Endometrium (tissue), 2 donors: ENCODE measurements at regions not wholly inside any gene's neighbourhood (a gene's known extent, or its start where the extent isn't known, plus 50 kb on each side); places are given as distances from the start of the nearest gene placed in this dataset.
"Not testable (repeated sequence)": the region's sequence is repeated elsewhere in the genome, so short reads cannot be mapped to it uniquely, and the experiment has no call there.

ENCODE experiments used
- FAIRE-seq: peaks from 2 replicates; lab custom pipeline; 2012; peaks lifted over from hg19 to GRCh38; lab: Jason Lieb, UNC
- donor health status: control.
- donor health status: control.

DNA sequence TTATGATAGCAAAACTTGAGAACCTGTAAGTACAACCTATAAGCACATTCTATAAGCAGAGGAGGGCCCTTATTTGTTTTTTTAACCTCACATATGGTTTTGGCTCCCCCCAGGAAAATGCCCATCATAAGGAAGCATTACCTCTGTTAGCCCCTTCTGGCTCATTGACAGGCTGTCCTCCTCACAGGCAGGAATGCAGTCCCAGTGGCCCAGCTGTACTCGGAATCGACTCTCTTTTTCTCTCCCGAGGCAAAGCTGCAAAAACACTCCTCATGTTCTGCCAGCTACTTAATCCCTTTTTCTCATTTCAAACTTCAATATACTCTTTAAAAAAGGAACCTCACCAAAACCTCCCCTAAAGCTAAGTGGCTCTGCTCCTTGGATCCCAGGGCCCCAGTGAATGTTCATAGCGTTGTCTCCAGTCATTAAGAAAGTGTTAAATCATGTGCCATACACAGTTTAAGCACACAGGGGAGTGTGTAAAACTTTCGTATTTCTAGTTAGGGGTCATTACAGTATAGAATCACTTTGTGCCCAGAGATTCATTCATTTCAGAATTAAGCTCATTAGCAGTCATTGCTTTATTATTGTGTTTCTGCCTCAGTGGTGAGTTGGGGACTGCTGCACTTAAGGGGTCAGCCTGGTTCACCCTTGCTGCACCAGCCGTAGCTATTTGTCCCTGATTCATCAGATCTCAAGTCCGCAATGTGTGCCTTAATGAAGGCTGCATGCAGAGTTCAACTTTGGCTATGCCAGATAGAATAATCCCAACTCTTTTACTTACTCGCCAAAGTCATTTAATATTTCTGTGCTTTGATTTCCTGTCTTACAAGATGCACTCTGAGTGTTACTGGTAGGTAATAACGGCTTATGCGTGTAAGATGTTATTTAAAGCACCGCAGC lies 57.6 kb downstream of the JRKL start:
- FAIRE-seq: no peak

- FAIRE-seq: no peak
Measured at GRCh38 chr11:96448225-96448624, 58.4 kb downstream of the JRKL start.

- no peak for FAIRE-seq
Measured at GRCh38 chr11:96456111-96456510, 66.3 kb downstream of the JRKL start.

DNA sequence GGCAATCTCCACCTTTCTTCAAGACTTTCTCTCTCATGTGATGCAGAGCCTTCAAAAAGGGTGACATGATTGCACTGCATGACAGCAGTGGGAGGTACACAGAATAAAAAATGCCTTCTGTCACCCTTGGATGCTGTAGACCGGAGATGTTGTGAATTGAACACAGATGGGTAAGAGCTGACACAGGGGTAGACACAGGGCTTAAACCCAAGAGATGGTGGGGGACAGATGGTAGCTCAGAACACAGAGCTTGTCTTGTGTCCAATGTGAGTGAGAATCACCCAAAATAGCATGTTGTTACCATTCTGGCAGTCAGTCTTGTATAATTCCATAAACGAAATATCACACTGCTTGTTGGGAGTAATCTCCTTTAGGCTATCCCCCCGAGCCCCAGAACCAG lies 69.9 kb downstream of the JRKL start:
- FAIRE-seq: no peak

- no peak for FAIRE-seq
Measured at GRCh38 chr11:96461871-96462270, 72.1 kb downstream of the JRKL start.

GRCh38 chr11:96464700-96465307 lies 75.0 kb downstream of the JRKL start:
- FAIRE-seq: peak; percentile 93

- FAIRE-seq: no peak
Measured at GRCh38 chr11:96465512-96465911, 75.7 kb downstream of the JRKL start.

GRCh38 chr11:96466607-96467006 lies 76.8 kb downstream of the JRKL start:
- FAIRE-seq: no peak

DNA sequence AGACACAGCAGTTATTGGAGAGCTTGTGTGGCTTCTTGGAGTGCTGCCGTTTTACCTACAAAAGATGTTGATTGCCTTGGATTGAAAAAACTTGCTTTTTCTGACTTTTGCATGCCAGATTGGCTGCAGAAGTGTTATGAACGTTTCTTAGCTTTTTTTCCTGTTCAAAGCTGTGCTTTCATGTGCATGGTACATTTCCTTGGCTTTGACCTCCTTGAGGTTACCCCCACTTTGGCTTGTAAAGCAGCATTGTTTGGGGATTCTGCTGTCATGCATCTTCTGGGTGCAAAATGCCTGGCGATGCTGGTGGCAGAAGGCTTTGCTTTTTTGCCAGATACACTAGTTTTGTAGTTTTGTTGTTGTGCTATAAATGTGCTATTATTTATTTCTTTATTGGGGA lies 80.0 kb downstream of the JRKL start:
- FAIRE-seq: no peak

GRCh38 chr11:96470521-96470920 lies 80.7 kb downstream of the JRKL start:
- FAIRE-seq: no peak

DNA sequence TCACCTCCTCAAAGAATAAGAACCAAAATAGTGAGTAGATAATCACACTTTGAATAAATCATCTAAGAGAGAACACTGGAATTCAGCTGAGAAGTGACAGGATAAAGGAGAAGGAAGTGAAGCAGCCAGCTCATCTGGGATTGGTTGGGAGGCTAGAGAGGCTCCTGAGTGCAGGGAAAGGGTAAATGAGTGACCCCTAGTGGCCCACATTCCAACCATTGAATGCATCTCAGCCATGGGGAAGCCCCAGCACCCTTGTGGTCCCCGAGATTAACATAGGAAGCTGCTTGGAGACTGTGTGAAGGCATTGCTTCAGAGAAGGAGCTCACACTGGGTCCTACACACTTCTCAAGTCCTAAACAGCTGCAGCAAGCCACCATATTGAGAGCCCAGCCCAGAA lies 82.3 kb downstream of the JRKL start:
- FAIRE-seq: no peak

GRCh38 chr11:96474263-96474662 lies 84.5 kb downstream of the JRKL start:
- FAIRE-seq: no peak

GRCh38 chr11:96481204-96481603 lies 91.4 kb downstream of the JRKL start:
- no peak for FAIRE-seq

DNA sequence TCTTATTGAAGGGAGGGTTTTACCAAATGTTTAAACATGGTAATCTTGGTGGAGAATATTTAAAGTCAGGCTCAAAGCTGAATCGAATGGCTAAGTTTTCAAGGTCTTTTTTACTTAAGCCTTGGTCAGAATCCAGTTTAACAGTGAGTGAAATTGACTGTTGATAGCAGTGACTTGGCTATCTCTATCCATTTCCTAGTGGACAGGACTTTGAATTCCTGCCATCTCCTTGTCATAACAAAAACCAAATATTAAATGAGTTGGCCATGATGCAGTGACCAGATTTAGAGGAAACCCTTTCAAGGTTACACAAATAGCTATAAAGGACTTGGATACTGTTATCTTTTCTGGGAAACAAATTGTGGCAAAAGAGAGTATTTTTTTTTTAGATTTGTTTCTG lies 92.0 kb downstream of the JRKL start:
- FAIRE-seq: no peak

- FAIRE-seq: no peak
Measured at GRCh38 chr11:96482193-96482592, 92.4 kb downstream of the JRKL start.

DNA sequence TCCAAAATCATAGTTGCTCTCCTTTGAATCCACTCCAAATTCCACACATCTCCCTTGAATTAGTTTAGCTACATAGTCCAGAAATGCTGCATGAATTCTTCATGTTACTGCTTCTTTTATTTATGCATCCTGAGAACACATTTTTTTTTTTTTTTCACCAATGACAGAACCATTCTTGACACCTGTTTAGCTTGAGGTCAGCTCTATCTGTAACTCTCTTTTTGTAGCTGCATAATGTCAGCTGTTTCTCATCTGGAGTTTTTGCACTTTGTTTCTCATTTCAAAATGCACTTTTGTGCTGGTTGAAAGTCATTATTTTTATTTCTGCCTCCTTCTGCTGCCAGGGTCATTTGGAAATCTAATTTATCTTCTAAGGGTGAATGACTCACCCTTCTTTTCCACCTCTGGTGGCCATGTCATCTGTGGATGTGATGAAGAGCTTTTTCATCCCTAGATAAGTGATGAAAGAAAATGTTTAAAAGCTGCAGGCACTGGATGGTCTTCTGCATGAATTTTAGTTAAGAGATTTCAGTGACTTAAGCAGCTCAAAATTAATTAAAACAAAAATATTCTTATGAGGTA lies 93.7 kb downstream of the JRKL start:
- FAIRE-seq: no peak

DNA sequence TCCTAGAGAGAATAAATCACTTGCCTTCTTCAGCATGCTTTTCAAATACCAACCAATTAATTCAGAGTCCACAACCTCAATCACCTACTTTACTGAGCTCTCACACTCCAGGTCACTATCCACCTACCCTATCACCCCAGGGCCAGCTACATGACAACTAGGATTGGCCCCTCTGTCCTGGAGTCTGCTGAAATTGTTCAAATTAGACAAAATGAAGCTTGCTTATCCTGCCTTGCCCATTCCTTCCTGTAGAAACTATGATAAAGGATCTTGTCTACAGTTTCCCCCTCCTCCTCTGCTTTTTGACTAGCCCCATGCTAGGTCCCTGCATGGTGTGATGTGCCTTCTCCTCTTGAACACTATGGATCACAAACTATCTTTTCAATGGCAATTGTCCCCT lies 94.5 kb downstream of the JRKL start:
- no peak for FAIRE-seq

DNA sequence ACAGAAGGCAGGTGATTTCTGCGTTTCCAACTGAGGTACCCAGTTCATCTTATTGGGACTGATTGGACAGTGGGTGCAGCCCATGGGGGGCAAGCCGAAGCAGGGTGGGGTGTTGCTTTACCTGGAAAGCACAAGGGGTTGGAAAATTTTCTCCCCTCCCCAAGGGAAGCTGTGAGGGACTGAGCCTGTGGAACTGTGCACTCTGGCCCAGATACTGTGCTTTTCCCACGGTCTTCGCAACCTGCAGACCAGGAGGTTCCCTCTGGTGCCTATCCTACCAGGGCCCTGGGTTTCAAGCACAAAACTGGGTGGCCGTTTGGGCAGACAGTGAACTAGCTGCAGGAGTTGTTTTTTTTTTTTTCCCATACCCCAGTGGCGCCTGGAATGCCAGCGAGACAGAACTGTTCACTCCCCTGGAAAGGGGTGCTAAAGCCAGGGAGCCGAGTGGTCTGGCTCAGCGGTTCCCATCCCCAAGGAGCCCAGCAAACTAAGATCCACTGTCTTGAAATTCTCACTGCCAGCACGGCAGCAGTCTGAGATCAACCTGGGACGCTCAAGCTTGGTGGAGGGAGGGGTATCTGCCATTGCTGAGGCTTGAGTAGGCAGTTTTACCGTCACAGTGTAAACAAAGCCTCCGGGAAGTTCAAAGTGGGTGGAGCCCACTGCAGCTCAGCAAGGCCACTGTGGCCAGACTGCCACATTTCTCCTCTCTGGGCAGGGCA lies 97.2 kb downstream of the JRKL start:
- no peak for FAIRE-seq

- not testable (repeated sequence) for FAIRE-seq
Measured at GRCh38 chr11:96488911-96489310, 99.1 kb downstream of the JRKL start.

- no peak for FAIRE-seq
Measured at GRCh38 chr11:96500440-96500839, 110.6 kb downstream of the JRKL start.

DNA sequence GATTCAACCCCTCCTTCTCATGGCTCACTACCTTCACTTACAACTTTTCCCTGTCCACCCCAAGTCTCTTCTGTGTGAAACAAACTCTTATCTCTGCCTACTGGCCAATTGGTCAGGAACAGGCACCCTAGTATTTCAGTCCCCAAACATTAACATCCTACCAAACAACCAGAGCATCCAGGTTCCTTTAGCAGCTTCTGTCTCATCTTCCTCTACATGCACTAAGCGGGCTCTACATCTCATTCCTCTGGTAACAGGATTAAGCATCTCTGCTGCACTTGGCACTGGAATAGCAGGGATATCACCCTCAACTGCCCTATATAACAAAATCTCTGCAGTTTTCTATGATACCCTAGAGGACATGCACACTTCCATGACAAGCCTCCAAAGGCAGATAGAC lies 116.2 kb downstream of the JRKL start:
- FAIRE-seq: no peak

DNA sequence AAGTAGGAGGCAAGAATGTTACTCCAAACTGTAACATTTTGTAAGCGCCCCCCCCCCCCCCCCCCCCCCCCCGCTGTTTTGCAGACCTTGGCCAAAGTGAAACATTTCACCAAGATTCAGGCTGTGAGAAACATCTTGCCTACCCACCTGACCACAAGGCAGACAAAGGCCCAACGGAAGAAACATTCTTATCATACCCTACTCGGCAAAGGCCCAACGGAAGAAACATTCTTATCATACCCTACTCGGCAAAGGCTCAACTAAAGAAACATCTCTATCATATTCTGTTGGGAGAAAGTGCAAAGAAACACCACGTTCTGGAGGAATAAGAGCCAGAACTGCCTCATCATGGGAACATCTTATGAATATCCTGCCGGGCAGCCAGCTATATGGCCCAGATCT lies 117.1 kb downstream of the JRKL start:
- no peak for FAIRE-seq

- no peak for FAIRE-seq
Measured at GRCh38 chr11:96508861-96509260, 119.0 kb downstream of the JRKL start.
